SU-DHL-6 (cell line): ENCODE measurements at regions not wholly inside any gene's neighbourhood (a gene's known extent, or its start where the extent isn't known, plus 50 kb on each side); places are given as distances from the start of the nearest gene placed in this dataset.

ENCODE experiments used
- H2AFZ ChIP-seq: fragments of 200-600 bp; sonication (generic); 2 replicates; pipeline ENCODE4 v1.6.1; 2014; ENCODE audit warnings: low read depth, mild to moderate bottlenecking, moderate library complexity, mixed read lengths, antibody characterized with exemption, low read length; ENCODE audit not compliant: severe bottlenecking
- H3F3A ChIP-seq: fragments of 200-600 bp; shearing (Covaris generic); 2 replicates; pipeline ENCODE4 v1.6.0; 2016; ENCODE audit warnings: antibody characterized with exemption, mild to moderate bottlenecking; ENCODE audit not compliant: insufficient read depth
- H3K27ac ChIP-seq: fragments of 200-600 bp; sonication (generic); 2 replicates; pipeline ENCODE4 v1.5.1; 2016; ENCODE audit warnings: low read depth, mild to moderate bottlenecking, low read length, moderate library complexity, mixed read lengths
- H3K27me3 ChIP-seq: fragments of 200-600 bp; sonication (generic), shearing (Covaris generic); 2 replicates; pipeline ENCODE4 v1.6.0; 2014; ENCODE audit warnings: mild to moderate bottlenecking, low read length
- H3K36me3 ChIP-seq: fragments of 200-600 bp; sonication (generic); 2 replicates; pipeline ENCODE4 v1.6.1; 2014; ENCODE audit warnings: mild to moderate bottlenecking, low read length, mixed read lengths
- H3K4me2 ChIP-seq: fragments of 300-600, 200-600 bp; shearing (Covaris generic), sonication (generic); 2 replicates; pipeline ENCODE4 v1.6.0; 2014; ENCODE audit warnings: low read length, low read depth, mild to moderate bottlenecking; ENCODE audit not compliant: poor library complexity, severe bottlenecking
- H3K4me3 ChIP-seq: fragments of 200-600 bp; sonication (generic); 2 replicates; pipeline ENCODE4 v1.5.1; 2014; ENCODE audit warnings: antibody characterized with exemption, low read length, mild to moderate bottlenecking, mixed read lengths; ENCODE audit not compliant: insufficient read depth, poor library complexity, severe bottlenecking
- H3K79me2 ChIP-seq: fragments of 200-600 bp; sonication (generic); 2 replicates; pipeline ENCODE4 v1.6.1; 2014; ENCODE audit warnings: mild to moderate bottlenecking, low read length, moderate library complexity; ENCODE audit not compliant: insufficient read depth
- H3K9ac ChIP-seq: fragments of 200-600 bp; sonication (generic); 2 replicates; pipeline ENCODE4 v1.7.0; 2014; ENCODE audit warnings: mild to moderate bottlenecking, low read length
- H3K9me2 ChIP-seq: fragments of 200-600 bp; sonication (generic); replicated peaks from 2 replicates; pipeline ENCODE4 v1.6.1; 2014; ENCODE audit warnings: low read length; ENCODE audit not compliant: insufficient read depth
- H3K9me3 ChIP-seq: fragments of 200-600 bp; sonication (generic); 2 replicates; pipeline ENCODE4 v1.6.1; 2014; ENCODE audit warnings: low read length, mixed read lengths; ENCODE audit not compliant: insufficient read depth
- H4K20me1 ChIP-seq: fragments of 200-600 bp; sonication (generic); 2 replicates; pipeline ENCODE4 v1.6.1; 2014; ENCODE audit warnings: low read depth, mild to moderate bottlenecking, antibody characterized with exemption, low read length, moderate library complexity, mixed read lengths
- EZH2phosphoT487 ChIP-seq: fragments of 200-600 bp; sonication (generic), shearing (Covaris generic); conservative IDR thresholded peaks from 2 replicates; pipeline ENCODE4 v1.6.1; 2018; ENCODE audit warnings: mild to moderate bottlenecking, antibody characterized with exemption, low read length, moderate library complexity, mixed read lengths
- TF ChIP-seq, protein P1 (sequence below): fragments of 200-600 bp; sonication (generic); IDR thresholded peaks from one replicate; pipeline ENCODE4 v1.5.1; 2017; ENCODE audit warnings: antibody characterized with exemption, mild to moderate bottlenecking, low read length, moderate library complexity; ENCODE audit not compliant: insufficient read depth, poor library complexity, severe bottlenecking

DNA sequence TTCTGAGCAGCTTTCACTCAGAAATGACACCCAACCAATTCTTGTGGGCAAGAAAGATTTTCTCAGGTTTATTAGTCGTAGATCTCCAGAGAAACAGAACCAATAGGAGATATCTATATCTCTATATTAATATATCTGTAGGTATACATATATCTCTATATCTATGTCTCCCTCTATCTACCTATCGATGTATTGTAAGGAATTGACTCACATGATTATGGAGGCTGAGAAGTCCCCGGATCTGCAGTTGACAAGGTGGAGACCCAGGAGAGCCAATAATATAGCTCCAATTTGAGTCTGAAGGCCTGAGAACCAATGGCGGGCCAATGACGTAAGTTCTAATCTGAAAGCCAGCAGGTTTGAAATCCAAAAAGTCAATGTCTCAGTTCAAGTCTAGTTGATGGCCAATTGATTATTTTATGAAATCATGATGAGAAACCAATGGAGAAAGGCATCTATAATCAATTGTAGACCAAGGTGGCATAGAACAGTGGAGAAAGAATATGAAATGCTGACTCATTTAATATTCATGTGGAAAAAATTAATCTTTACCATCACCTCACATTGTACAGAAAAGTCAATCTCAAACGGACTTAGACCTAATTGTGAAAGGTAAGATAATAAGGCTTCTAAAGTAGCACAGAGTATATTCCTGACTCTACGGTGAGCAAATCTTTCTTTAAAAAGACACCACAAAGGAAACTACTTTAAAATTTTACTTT is 65.6 kb upstream of the CHRNA7 start:
- no peak overlapping the region for H3K4me2 ChIP-seq

DNA sequence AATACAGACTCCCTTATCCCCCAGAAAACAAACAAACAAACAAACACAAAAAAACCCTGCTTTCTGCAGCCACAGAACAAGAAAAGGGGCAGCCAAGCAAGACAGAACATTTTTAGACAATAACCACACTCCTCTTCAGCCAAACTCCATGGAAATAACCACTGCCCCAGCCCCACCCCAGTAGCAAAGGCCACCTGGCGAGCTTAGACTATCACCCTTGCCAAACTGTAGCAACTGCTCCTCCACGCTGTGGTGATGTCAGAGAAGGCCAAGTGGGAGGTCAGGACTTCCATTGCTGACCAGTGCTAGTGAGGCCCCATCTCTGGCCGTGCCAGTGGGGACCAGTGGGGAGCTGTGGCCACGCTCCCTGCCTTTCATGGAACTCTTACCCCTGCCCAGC is 60.3 kb upstream of the CHRNA7 start:
- Histone ChIP-seq H3K9me2 (no peaks in the 10 kb centered on the region), H3F3A (no peaks in the 10 kb centered on the region), H3K4me2 (no peak overlapping the region), H3K27me3 (no peaks in the 10 kb centered on the region), H3K9me3 (no peaks in the 10 kb centered on the region), H3K4me3 (no peak overlapping the region), H2AFZ (no peak overlapping the region), H3K36me3 (no peaks in the 10 kb centered on the region), H4K20me1 (no peaks in the 10 kb centered on the region), H3K79me2 (no peaks in the 10 kb centered on the region), H3K9ac (no peak overlapping the region), H3K27ac (no peak overlapping the region)
- TF ChIP-seq EZH2phosphoT487, result no peak
- TF ChIP-seq, protein P1, sequence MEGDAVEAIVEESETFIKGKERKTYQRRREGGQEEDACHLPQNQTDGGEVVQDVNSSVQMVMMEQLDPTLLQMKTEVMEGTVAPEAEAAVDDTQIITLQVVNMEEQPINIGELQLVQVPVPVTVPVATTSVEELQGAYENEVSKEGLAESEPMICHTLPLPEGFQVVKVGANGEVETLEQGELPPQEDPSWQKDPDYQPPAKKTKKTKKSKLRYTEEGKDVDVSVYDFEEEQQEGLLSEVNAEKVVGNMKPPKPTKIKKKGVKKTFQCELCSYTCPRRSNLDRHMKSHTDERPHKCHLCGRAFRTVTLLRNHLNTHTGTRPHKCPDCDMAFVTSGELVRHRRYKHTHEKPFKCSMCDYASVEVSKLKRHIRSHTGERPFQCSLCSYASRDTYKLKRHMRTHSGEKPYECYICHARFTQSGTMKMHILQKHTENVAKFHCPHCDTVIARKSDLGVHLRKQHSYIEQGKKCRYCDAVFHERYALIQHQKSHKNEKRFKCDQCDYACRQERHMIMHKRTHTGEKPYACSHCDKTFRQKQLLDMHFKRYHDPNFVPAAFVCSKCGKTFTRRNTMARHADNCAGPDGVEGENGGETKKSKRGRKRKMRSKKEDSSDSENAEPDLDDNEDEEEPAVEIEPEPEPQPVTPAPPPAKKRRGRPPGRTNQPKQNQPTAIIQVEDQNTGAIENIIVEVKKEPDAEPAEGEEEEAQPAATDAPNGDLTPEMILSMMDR, result no peak

More for the DNA sequence above, 65.6 kb upstream of the CHRNA7 start:
- Histone ChIP-seq H3F3A (no peaks in the 10 kb centered on the region), H3K4me3 (no peak overlapping the region), H3K27me3 (no peaks in the 10 kb centered on the region), H3K9ac (no peak overlapping the region), H3K9me3 (no peaks in the 10 kb centered on the region), H3K9me2 (no peaks in the 10 kb centered on the region), H2AFZ (no peak overlapping the region), H4K20me1 (no peaks in the 10 kb centered on the region), H3K27ac (no peak overlapping the region), H3K79me2 (no peaks in the 10 kb centered on the region), H3K36me3 (no peaks in the 10 kb centered on the region)
- TF ChIP-seq, protein P1, result no peak

DNA sequence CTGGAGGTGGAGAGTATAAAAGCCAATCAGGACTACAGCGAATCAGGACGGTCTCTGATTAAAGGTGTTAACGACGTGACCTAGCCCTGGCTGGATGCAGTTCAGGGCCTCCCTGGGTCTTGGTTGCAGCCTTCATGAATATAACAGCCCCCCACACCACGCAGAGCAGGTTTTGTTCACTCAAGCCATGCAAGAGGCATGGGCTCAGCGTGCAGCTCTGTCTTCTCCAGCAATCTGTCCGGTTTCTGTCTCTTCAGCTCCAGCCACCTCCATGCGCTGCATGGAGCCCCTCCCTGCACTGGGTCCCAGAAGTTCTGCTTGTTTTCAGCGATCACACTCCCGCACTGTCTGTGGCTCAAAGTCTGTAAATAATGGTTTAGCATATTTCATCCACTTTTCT is 57.1 kb upstream of the CHRNA7 start:
- TF ChIP-seq, protein P1, result no peak
- TF ChIP-seq EZH2phosphoT487, result no peak
- Histone ChIP-seq H3K9me3 (no peaks in the 10 kb centered on the region), H3K36me3 (no peaks in the 10 kb centered on the region), H3K79me2 (no peaks in the 10 kb centered on the region), H3F3A (no peaks in the 10 kb centered on the region), H3K4me3 (no peak overlapping the region), H4K20me1 (no peaks in the 10 kb centered on the region), H3K27me3 (no peaks in the 10 kb centered on the region), H2AFZ (no peak overlapping the region), H3K4me2 (no peak overlapping the region), H3K27ac (no peak overlapping the region), H3K9me2 (no peaks in the 10 kb centered on the region), H3K9ac (no peak overlapping the region)
